ENCODE measurements at regions not wholly inside any gene's neighbourhood (a gene's known extent, or its start where the extent isn't known, plus 50 kb on each side); places are given as distances from the start of the nearest gene placed in this dataset.

DNA sequence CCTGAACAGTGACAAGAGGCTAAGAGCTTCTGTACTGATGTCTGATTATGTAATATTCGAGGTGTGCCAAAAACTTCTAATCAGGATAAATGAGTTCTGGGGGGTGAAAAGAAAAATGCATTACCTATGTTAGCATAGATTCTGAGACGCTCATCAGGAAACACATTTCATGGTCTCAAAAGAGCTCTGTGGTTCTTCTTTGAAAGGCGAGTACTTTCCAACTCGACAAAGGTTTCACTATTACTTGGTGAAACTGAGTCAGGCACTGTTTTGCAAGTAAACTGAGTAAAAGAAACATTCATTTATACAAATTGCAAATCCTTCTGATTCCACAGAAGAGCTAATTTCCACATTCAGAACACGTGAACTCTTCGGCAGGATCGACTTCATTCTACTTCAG, 523.2 kb downstream of the GATA3 start:
- H3K9me3 Mint-ChIP-seq (ENCODE audit: unreplicated experiment): no peaks in the 10 kb centered on the region
- no peak overlapping the region for H3K27ac Mint-ChIP-seq (ENCODE audit: unreplicated experiment)
- peaks cover 2% of the 10 kb centered on the region for H3K27me3 Mint-ChIP-seq (ENCODE audit: unreplicated experiment)
- H3K4me3 Mint-ChIP-seq (ENCODE audit: unreplicated experiment): no peak overlapping the region
- no peaks in the 10 kb centered on the region for H3K4me1 Mint-ChIP-seq (ENCODE audit: unreplicated experiment)
- DNase-seq (ENCODE audit: low spot score): no peak
- TF ChIP-seq, protein P1, sequence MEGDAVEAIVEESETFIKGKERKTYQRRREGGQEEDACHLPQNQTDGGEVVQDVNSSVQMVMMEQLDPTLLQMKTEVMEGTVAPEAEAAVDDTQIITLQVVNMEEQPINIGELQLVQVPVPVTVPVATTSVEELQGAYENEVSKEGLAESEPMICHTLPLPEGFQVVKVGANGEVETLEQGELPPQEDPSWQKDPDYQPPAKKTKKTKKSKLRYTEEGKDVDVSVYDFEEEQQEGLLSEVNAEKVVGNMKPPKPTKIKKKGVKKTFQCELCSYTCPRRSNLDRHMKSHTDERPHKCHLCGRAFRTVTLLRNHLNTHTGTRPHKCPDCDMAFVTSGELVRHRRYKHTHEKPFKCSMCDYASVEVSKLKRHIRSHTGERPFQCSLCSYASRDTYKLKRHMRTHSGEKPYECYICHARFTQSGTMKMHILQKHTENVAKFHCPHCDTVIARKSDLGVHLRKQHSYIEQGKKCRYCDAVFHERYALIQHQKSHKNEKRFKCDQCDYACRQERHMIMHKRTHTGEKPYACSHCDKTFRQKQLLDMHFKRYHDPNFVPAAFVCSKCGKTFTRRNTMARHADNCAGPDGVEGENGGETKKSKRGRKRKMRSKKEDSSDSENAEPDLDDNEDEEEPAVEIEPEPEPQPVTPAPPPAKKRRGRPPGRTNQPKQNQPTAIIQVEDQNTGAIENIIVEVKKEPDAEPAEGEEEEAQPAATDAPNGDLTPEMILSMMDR (IDR thresholded peaks at IDR 0.05; ENCODE audit: unreplicated experiment): no peak
- no peaks in the 10 kb centered on the region for H3K36me3 Mint-ChIP-seq (ENCODE audit: low read depth, unreplicated experiment)

DNA sequence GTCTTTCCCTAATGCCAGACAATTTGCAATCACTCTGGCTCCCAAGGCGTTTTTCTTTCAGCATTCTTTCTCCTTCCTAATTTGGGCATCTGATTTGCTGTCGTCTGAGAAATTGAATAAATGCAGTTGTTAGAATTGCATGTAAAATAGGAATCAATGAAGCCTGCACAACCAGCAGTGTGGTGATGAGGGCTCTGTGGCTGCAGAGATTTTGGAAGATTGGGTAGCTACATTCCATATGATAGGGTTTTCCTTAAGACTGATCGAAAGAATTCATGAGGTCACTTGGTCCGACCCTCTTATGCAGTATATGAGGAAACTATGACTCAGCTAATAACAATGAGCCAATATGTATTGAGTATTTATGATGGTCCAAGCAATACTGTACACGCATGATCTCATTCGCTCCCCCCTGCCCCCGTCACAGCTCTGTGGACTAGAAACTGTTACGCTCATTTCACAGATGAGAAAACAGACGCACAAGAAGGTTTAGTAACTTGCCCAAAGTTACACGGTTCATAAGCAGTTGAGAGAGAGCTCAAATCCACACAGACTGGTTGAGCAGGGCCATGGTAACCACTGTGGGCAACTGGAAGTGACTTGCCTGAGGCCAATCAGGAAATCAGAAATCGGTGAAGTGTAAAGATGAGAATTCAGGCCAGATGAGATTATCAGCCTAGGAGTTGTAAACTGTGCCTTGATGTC, 527.2 kb downstream of the GATA3 start:
- no peaks in the 10 kb centered on the region for H3K9me3 Mint-ChIP-seq (ENCODE audit: unreplicated experiment)
- H3K36me3 Mint-ChIP-seq (ENCODE audit: low read depth, unreplicated experiment): no peaks in the 10 kb centered on the region
- no peak overlapping the region for H3K27ac Mint-ChIP-seq (ENCODE audit: unreplicated experiment)
- peaks cover 3% of the 10 kb centered on the region for H3K4me1 Mint-ChIP-seq (ENCODE audit: unreplicated experiment)
- TF ChIP-seq, protein P1 (IDR thresholded peaks at IDR 0.05; ENCODE audit: unreplicated experiment): no peak
- DNase-seq (ENCODE audit: low spot score): no peak
- no peak overlapping the region for H3K4me3 Mint-ChIP-seq (ENCODE audit: unreplicated experiment)
- no peaks in the 10 kb centered on the region for H3K27me3 Mint-ChIP-seq (ENCODE audit: unreplicated experiment)

DNA sequence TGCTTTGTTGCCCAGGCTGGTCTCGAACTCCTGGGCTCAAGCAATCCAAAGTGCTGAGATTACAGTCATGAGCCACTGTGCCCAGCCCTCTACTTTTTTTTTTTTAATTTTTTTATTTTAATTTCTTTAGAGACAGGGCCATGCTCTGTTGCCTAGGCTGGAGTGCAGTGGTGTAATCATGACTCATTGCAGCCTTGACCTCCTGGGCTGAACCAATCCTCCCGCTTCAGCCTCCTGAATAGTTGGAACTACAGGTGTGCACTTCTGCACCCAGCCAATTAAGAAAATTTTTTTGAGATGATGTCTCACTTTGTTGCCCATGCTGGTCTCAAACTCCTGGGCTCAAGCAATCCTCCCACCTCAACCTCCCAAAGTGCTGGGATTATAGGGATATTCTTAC, 528.6 kb downstream of the GATA3 start:
- no peaks in the 10 kb centered on the region for H3K27me3 Mint-ChIP-seq (ENCODE audit: unreplicated experiment)
- H3K4me1 Mint-ChIP-seq (ENCODE audit: unreplicated experiment): peaks cover 3% of the 10 kb centered on the region
- no peaks in the 10 kb centered on the region for H3K36me3 Mint-ChIP-seq (ENCODE audit: low read depth, unreplicated experiment)
- H3K9me3 Mint-ChIP-seq (ENCODE audit: unreplicated experiment): no peaks in the 10 kb centered on the region
- H3K27ac Mint-ChIP-seq (ENCODE audit: unreplicated experiment): no peak overlapping the region
- H3K4me3 Mint-ChIP-seq (ENCODE audit: unreplicated experiment): no peak overlapping the region
- DNase-seq (ENCODE audit: low spot score): no peak
- TF ChIP-seq, protein P1 (IDR thresholded peaks at IDR 0.05; ENCODE audit: unreplicated experiment): no peak

DNA sequence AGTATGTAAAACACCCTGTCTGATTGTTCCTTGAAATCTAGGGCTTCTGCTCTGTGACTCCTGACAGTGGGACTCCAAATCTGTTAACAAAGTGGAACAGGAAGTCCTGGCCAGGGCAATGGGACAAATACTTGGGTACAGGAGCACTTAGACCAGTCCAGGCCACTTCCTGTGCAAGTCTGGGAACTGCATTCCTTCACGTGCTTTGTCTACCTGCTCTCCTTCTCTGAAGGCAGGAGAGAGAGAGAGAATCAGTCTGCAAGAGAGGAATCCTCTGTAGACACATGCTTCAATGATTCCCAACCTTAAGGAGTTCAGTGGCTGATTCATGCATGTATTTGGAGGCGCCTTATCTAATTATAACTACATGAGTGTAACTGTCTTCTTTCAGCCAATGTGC, 530.2 kb downstream of the GATA3 start:
- Mint-ChIP-seq H3K4me3 (ENCODE audit: unreplicated experiment) (no peak overlapping the region), H3K4me1 (ENCODE audit: unreplicated experiment) (peaks cover 3% of the 10 kb centered on the region), H3K36me3 (ENCODE audit: low read depth, unreplicated experiment) (no peaks in the 10 kb centered on the region)

DNA sequence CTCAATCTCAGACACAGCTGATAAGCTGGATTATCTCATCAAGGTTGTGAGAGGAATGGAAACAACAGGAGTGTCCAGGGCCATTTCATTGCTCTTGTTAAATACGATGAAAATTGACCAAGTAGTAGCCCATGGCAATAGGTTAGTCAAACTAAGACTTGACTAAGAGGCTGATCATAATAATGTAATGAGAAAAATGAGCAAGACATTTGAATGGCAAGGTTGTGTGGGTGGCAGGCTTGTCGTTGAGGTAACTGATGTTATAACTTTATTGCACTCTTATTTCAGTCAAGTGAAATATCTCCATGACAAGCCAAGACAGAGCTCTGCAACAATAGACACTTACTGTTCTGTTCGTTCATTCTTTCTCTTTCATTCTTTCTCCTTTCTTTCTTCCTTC, 532.0 kb downstream of the GATA3 start:
- Mint-ChIP-seq H3K9me3 (ENCODE audit: unreplicated experiment) (no peaks in the 10 kb centered on the region), H3K27ac (ENCODE audit: unreplicated experiment) (no peak overlapping the region), H3K36me3 (ENCODE audit: low read depth, unreplicated experiment) (no peaks in the 10 kb centered on the region), H3K4me3 (ENCODE audit: unreplicated experiment) (no peak overlapping the region), H3K27me3 (ENCODE audit: unreplicated experiment) (no peaks in the 10 kb centered on the region), H3K4me1 (ENCODE audit: unreplicated experiment) (peaks cover 3% of the 10 kb centered on the region)
- no peak for DNase-seq (ENCODE audit: low spot score)
- TF ChIP-seq, protein P1 (IDR thresholded peaks at IDR 0.05; ENCODE audit: unreplicated experiment): no peak

More for the DNA sequence above, 530.2 kb downstream of the GATA3 start:
- Mint-ChIP-seq H3K27ac (ENCODE audit: unreplicated experiment) (no peak overlapping the region), H3K27me3 (ENCODE audit: unreplicated experiment) (no peaks in the 10 kb centered on the region), H3K9me3 (ENCODE audit: unreplicated experiment) (no peaks in the 10 kb centered on the region)
- no peak for DNase-seq (ENCODE audit: low spot score)
- TF ChIP-seq, protein P1 (IDR thresholded peaks at IDR 0.05; ENCODE audit: unreplicated experiment): no peak
